Heart right ventricle (tissue), 16 donors: ENCODE measurements at regions not wholly inside any gene's neighbourhood (a gene's known extent, or its start where the extent isn't known, plus 50 kb on each side); places are given as distances from the start of the nearest gene placed in this dataset.

Experiments
- ATAC-seq, 8 donors: fragments of 200-7000 bp; cut with Tn5 transposase; one replicate each; pipeline ENCODE4 v1.9.1; 2020; ENCODE audit warnings: mild to moderate bottlenecking in 8 of 8, moderate library complexity in 8 of 8, moderate number of reproducible peaks in 1 of 8
- DNase-seq, 2 donors: peaks; one replicate each; pipeline ENCODE4 v3.0.0-alpha.2; 2020
- H3K27ac ChIP-seq, 10 donors: fragments of 200-600 bp; sonication (generic) in 2 of 10; one replicate each; pipeline versions ENCODE4 v1.5.0 to v1.8.0; 2020 to 2022; ENCODE audit warnings: mild to moderate bottlenecking in 3 of 10
- H3K27me3 ChIP-seq, 7 donors: fragments of 200-600 bp; one replicate each; pipeline ENCODE4 v1.8.0; 2021 to 2022; ENCODE audit warnings: mild to moderate bottlenecking in 2 of 7
- H3K36me3 ChIP-seq, 9 donors: fragments of 200-600 bp; sonication (generic) in 1 of 9; one replicate each; pipeline versions ENCODE4 v1.5.0 to v1.8.0; 2020 to 2022; ENCODE audit warnings: mild to moderate bottlenecking in 2 of 9
- H3K4me1 ChIP-seq, 9 donors: fragments of 200-600 bp; sonication (generic) in 1 of 9; one replicate each; pipeline versions ENCODE4 v1.5.0 to v1.8.0; 2020 to 2022; ENCODE audit warnings: mild to moderate bottlenecking in 4 of 9
- H3K4me3 ChIP-seq, 10 donors: fragments of 200-600 bp; sonication (generic) in 2 of 10; one replicate each; pipeline versions ENCODE4 v1.5.0 to v1.8.0; 2020 to 2022; ENCODE audit warnings: mild to moderate bottlenecking in 7 of 10, moderate library complexity in 2 of 10
- H3K9me3 ChIP-seq, 11 donors: fragments of 200-600 bp in 10 of 11; sonication (generic) in 2 of 11; one replicate each; pipeline versions ENCODE4 v1.5.0 to v1.8.0; 2013 to 2022; ENCODE audit warnings: mild to moderate bottlenecking in 2 of 11, control low read depth in 1 of 11, moderate library complexity in 1 of 11
- WGBS, 2 donors: extraction: QIAGEN DNeasy Blood & Tissue Kit; methylation state at CpG; one replicate each; pipeline ENCODE4 v1.1.7; 2013; ENCODE audit warnings: inconsistent platforms in 1 of 2; 5-methylcytosine and 5-hydroxymethylcytosine counted together
- intact Hi-C, 10 donors: fragments of 100-400 bp; cut with DNase I; formaldehyde crosslinking; loops; one replicate each; pipeline versions ENCODE4 v1.11.1 to v1.14.2; 2022
- TF ChIP-seq, protein P1 (sequence below), 9 donors: fragments of 200-600 bp; sonication (generic) in 2 of 9; IDR thresholded peaks; one replicate each; pipeline versions ENCODE4 v1.5.0 to v1.8.0; 2021 to 2022; ENCODE audit warnings: antibody characterized with exemption in 9 of 9, mild to moderate bottlenecking in 5 of 9, moderate library complexity in 1 of 9
- donor health status: Arrhythmogenic right ventricular cardiomyopathy.
- donor health status: ischemic (EF 13 %, LVEDD 7.1; RV severe dilation, severe dysfunction).
- donor health status: healthy with polysubstance abuse.
- donor health status: DM: no; HTN: yes; CAD: no.
- donor health status: DM: no; HTN: no; CAD: no.
- donor health status: ischemic (EF 25% LVEDD 6.9; RV normal size, moderate dysfunction).
- donor health status: ischemic (EF 25% LVEDD 5.7; RV mildly dilated, moderate dysfunction).
- donor health status: healthy.
- donor health status: DM: yes; HTN: yes; CAD: no.
- donor health status: Ischemic cardiomyopathy.
- donor health status: ischemic (EF 35%, LVEDD 5.7; RV mildly dilated, moderate dysfunction).
- donor health status: nonischemic (EF 11% LVEDD 7.7; RV severe dilation, severe dysfunction).
- donor health status: DM: yes; HTN: yes; CAD: no.
- donor health status: PGD.
- donor health status: ischemic (EF 29% LVEDD 5.4; RV normal size, mild dysfunction).
- donor health status: nonischemic (EF 23%, LVEDD 6.1; RV moderate dilation, normal function).

GRCh38 chr15:89395996-89396395 lies 61.4 kb upstream of the POLG start:
- intact Hi-C loops: no loop called here
- no peak overlapping the region for H3K27ac ChIP-seq
- WGBS, 2 donors: 54 to 63% methylated on average over 4 of the region's 4 CpGs

DNA sequence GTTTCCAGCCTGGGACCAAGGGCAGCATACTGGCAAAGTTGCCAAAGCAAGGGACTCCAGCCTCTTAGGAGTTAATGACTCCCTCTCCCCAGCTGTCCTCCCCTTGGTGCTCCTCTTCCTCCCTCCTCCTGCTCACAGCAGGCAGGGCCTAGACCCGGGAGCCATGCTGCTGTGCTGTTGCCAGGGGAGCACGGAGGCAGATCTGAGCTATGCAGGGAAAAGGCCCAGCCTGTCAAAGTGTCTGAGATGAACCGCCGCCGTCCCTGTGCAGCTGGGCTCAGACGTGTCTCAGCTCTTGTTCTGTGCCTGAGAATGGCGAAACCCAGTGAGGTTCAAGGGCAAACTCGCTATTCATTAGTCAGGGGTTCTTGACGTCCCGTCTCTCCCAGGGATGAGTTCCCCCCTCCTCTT lies 60.8 kb upstream of the POLG start:
- WGBS, 2 donors: 36 to 42% methylated on average over 10 of the region's 10 CpGs
- ATAC-seq (no peak), DNase-seq (no peak)
- Histone ChIP-seq H3K4me3 (no peak overlapping the region), H3K4me1 (peaks cover 5 to 22% (median 15%) of the 10 kb centered on the region in 9 donors), H3K27ac (no peak overlapping the region), H3K9me3 (no peaks in the 10 kb centered on the region), H3K27me3 (peaks cover 24 to 100% (median 96%) of the 10 kb centered on the region in 7 donors), H3K36me3 (no peaks in the 10 kb centered on the region)
- TF ChIP-seq, protein P1, sequence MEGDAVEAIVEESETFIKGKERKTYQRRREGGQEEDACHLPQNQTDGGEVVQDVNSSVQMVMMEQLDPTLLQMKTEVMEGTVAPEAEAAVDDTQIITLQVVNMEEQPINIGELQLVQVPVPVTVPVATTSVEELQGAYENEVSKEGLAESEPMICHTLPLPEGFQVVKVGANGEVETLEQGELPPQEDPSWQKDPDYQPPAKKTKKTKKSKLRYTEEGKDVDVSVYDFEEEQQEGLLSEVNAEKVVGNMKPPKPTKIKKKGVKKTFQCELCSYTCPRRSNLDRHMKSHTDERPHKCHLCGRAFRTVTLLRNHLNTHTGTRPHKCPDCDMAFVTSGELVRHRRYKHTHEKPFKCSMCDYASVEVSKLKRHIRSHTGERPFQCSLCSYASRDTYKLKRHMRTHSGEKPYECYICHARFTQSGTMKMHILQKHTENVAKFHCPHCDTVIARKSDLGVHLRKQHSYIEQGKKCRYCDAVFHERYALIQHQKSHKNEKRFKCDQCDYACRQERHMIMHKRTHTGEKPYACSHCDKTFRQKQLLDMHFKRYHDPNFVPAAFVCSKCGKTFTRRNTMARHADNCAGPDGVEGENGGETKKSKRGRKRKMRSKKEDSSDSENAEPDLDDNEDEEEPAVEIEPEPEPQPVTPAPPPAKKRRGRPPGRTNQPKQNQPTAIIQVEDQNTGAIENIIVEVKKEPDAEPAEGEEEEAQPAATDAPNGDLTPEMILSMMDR (IDR thresholded peaks at IDR 0.05): no peak
- intact Hi-C loops: no loop called here

More at GRCh38 chr15:89395996-89396395, 61.4 kb upstream of the POLG start:
- Histone ChIP-seq H3K4me1 (peaks cover 5 to 23% (median 15%) of the 10 kb centered on the region in 9 donors), H3K36me3 (no peaks in the 10 kb centered on the region), H3K9me3 (no peaks in the 10 kb centered on the region), H3K4me3 (no peak overlapping the region), H3K27me3 (peaks cover 28 to 100% (median 96%) of the 10 kb centered on the region in 7 donors)
- ATAC-seq (no peak), DNase-seq (no peak)
- TF ChIP-seq, protein P1 (IDR thresholded peaks at IDR 0.05): no peak

GRCh38 chr15:89395031-89395430 lies 60.4 kb upstream of the POLG start:
- peaks cover 20 to 100% (median 96%) of the 10 kb centered on the region in 7 donors for H3K27me3 ChIP-seq
- H3K9me3 ChIP-seq: no peaks in the 10 kb centered on the region
- no peak for DNase-seq
- ATAC-seq: no peak
- 52 to 56% methylated on average over 2 of the region's 2 CpGs for WGBS, 2 donors
- no peak overlapping the region for H3K4me3 ChIP-seq
- intact Hi-C loops: no loop called here
- TF ChIP-seq, protein P1 (IDR thresholded peaks at IDR 0.05): no peak
- H3K36me3 ChIP-seq: no peaks in the 10 kb centered on the region
- peaks cover 5 to 18% (median 10%) of the 10 kb centered on the region in 9 donors for H3K4me1 ChIP-seq
- no peak overlapping the region for H3K27ac ChIP-seq

- 62 to 65% methylated on average over 5 of the region's 5 CpGs for WGBS, 2 donors
- Histone ChIP-seq H3K4me3 (no peak overlapping the region), H3K9me3 (no peaks in the 10 kb centered on the region), H3K36me3 (no peaks in the 10 kb centered on the region), H3K27ac (no peak overlapping the region), H3K4me1 (peaks cover 0 to 7% (median 0%) of the 10 kb centered on the region in 9 donors), H3K27me3 (peaks cover 3 to 99% (median 86%) of the 10 kb centered on the region in 7 donors)
- ATAC-seq (no peak), DNase-seq (no peak)
- TF ChIP-seq, protein P1 (IDR thresholded peaks at IDR 0.05): no peak
- intact Hi-C loops: no loop called here
These were observed 58.4 kb upstream of the POLG start for GRCh38 chr15:89393056-89393455.
